Upper lobe of left lung (tissue), 4 donors: ENCODE measurements at regions not wholly inside any gene's neighbourhood (a gene's known extent, or its start where the extent isn't known, plus 50 kb on each side); places are given as distances from the start of the nearest gene placed in this dataset.

Source experiments
- CTCF ChIP-seq, 6 experiments: fragments of 450-650 bp in 4 of 6; fragments of 200-600 bp in 2 of 6; sonication (generic) in 2 of 6; IDR thresholded peaks; one replicate each; pipeline ENCODE4 v1.5.1; 2016 to 2019; ENCODE audit warnings: antibody characterized with exemption in 6 of 6
- POLR2A ChIP-seq, 4 donors: fragments of 450-650 bp; IDR thresholded peaks; one replicate each; pipeline ENCODE4 v1.5.1; 2016 to 2017; ENCODE audit warnings: antibody characterized with exemption in 4 of 4, mild to moderate bottlenecking in 2 of 4
- POLR2AphosphoS5 ChIP-seq, 2 donors: sonication (generic); formaldehyde crosslinking; IDR thresholded peaks; one replicate each; pipeline ENCODE4 v1.5.1; 2017; ENCODE audit warnings: antibody characterized with exemption in 2 of 2

- TF ChIP-seq CTCF (IDR thresholded peaks at IDR 0.05) (no peak), POLR2A (IDR thresholded peaks at IDR 0.05) (no peak), POLR2AphosphoS5 (IDR thresholded peaks at IDR 0.05) (no peak)
Measured at GRCh38 chr1:55789466-55789865, 574.3 kb upstream of the USP24 start.
